HG02973 (cell line): ENCODE measurements at regions not wholly inside any gene's neighbourhood (a gene's known extent, or its start where the extent isn't known, plus 50 kb on each side); places are given as distances from the start of the nearest gene placed in this dataset.

ENCODE experiments used
- ATAC-seq: cut with Tn5 transposase; IDR thresholded peaks from one replicate; pipeline ENCODE4 v1.9.1; 2021; ENCODE audit warnings: moderate library complexity; ENCODE audit not compliant: unreplicated experiment

DNA sequence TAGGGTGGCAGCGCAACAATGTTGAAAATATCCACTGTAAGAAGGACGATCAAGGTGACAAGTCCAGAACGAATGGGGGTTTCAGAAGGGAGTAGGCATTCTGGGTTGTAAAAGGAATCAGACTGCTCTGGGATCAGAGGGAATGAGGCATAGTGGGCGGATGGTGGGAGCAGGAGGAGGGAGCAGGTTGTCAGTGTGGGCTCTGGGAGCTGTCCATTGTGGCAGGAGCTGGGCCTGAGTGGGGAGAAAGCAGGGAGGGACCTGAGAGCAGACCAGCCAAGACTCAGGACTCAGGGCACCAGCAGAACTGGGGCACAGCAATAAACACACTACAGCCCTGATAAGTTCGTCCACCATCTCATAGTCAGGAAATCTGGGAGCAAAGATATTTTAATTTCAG lies 292.6 kb upstream of the MKI67 start:
- ATAC-seq, result no peak

DNA sequence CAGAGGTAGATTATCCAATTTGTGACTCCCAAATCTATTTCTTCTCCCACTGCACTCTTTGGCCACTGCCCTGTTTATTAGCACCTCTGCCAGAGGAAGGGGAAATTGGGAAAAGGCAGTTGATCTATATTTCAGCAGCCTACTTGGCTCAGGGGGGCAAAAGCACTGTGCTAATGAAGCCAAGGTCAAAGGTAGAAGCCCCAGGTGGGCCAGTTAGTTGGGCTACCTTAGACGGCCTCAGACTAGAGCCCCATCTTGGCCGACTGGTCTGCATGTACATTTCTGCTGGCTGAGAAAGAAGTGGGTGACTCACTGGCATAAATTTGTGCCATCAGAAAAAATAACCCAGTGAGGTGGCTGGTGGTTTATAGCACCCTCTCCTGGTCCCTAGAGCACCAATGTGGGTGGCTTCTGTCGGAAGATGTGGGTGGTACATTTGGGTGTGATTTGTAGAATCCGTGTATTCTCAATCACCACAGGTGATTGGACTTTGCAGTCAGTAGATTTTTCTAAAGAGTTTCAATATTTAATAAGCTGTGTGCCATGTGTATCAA lies 293.3 kb upstream of the MKI67 start:
- no peak for ATAC-seq

DNA sequence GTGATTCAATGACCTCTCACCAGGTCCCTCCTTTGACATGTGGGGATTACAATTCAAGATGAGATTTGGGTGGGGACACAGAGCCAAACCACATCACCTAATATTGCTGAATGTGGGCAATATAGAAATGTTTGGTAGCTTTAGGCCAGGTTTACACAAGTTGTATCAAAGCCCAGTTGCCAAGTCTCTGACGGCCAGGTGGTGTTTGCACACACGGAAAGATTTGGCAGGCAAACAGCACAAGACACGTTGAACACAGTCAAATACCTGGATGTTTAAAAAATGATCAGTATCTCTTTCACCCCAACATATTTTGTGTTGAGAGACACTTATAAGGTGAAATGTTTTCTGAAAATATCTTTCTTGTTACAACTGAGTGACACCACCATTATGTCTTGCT lies 294.4 kb upstream of the MKI67 start:
- ATAC-seq, result no peak

DNA sequence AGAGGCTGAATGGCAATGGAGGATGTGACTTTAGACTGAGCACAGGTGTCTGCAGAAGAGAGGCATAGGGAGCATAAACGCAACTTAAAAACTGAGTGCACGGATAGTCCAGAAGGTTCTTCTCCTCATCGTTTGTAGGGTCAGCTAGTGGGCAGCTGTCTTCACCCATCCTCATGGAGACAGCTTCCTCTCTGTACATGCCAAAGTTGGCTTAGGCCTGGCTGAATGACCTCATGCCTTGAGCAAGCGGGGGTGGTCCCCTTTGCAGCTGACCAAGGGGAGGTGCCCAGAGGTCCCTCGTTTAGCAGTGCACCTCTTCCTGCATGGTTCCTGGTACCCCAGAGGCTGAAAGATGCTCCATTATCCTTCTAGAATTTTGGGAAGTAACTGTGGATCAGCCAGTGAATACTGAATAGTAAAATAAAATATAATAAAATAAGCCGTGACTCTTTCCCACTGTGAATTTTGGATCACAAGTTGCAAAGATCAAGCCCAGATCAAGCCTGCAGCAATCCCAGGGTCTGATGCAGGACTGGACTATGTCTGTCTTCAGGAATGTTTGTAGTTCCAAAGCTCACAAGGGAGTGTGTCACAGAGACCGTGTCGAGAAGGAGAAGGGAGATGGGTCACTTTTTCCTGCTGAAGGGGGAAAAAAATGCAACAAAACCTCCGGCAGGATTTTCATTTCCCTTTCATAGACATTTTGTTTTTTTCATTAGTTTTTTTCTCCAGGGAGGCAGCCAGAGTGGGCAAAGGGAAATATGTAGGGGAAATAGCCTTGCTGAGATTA lies 295.3 kb upstream of the MKI67 start:
- ATAC-seq, result no peak

DNA sequence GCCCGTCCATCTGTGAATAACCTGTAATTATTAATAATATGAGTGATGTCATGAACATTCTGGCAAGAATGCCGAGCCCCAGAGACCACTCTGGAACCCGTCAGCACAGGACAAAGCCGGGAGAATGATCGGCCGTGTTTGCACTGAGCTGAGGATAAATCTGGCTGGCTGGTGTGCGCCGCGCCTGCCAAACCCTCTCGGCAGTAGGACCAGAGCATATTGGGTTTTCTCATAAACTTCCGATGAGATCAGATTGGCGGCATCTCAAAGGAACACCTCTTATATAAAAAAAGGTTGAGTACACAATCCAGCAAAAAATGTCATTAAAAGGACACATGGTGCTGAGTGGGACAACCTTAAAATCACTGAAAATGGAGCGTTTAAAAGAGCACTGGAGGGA lies 296.0 kb upstream of the MKI67 start:
- no peak for ATAC-seq

DNA sequence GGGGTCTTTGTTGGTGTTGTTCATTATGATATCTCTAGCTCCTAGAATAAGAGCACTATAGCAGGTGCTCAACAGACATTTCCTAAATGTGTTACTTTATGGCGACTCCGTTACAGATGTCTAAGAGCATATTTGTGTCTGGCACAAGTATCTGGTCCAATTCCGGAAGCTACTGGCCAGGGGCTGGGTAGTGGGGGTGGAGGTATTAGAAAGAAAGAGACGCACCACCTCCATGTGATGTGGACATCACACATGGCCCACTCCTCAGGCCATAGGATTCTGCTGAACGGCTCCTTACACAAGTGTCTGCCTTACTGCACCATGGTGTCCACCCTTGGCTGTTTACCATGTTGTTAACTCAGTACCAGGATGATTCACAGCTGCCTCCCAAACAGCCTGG lies 296.8 kb upstream of the MKI67 start:
- no peak for ATAC-seq

DNA sequence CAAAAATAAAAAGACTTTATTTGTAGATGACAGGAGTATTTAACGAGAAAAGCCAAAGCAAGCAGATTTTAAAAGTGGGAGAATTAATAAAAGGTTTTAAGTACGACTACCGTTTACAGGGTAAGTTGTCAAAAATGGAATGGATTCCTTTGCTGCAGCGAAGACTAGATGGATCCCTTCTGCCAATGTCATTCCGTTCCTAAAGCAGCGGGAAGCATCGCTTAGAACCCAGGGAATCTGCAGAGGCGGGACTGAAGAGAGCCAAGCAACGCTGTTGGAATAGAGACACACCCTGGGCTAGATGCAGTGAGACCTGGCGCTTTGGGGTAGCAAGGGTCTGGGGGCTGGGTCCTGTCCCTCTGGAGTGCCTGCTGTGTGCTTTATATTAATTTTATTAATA lies 303.1 kb upstream of the MKI67 start:
- ATAC-seq, result no peak

DNA sequence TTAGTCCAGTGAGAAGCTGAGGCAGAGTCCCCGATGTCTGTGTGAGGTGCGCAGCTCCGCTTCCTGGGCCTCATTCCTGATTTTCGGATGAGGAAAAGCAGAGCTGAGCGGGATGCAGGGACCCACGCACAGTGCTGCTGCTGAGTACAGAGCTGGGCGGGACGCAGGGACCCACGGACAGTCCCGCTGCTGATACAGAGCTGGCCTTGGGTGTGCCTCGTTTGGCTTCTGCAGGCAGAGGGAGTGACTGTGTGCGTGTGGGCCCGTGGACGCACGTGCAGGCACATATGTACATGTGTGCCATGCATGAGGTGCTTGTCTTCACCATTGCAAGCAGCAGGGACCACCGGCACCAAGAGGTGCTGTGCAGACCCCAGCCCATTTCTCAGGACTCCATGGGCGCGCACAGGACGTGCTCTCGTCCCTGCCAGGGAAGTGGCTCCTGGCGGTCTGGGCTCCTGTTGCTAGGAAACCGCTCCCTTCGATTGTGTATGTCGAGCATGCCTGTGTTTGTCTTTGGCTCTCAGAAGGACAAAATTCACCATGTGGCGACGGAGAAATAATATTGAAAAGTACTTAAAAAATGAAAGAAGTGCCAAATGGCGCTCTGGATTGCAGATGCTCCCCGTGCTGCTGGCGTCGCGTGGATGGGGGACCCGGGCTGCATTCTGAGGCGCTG lies 303.8 kb upstream of the MKI67 start:
- no peak for ATAC-seq

DNA sequence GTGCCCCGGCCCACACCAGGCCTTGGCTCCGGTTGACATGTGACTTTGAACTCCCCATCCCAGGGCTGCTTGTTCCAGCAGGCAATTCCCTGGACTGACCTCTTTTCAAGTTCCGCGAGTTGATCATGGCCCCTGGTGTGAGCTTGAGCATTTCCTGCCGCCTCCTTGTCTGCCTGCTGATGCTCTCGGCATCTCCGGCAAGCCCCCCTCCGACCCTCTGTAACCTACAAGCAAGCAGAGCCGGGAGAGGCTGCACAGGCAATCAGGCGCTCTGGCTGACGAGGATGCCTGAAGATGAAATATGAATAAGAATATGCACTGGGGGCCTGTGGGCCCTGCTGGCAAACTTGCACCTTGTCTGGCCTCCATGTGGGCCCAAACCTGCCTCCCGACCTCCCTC lies 304.9 kb upstream of the MKI67 start:
- ATAC-seq, result no peak

DNA sequence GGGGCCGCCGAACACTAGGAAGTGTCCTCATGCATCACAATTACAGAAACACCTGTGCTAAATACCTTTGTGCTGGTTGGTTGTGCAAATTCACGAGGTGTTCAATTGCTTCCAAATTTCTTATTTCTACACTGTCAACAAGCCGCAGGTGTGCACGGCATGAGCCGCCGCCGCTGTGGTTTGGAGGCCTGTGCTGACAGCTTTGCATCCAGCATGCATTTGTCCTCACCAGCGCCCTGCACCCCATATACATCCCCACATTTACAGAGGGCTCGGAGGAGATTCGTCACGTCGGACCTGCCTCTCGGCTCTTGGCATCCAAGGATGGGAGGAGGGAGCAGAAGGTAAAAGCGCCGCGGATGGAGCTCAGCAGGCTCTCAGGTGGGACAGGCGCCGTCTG lies 305.3 kb upstream of the MKI67 start:
- no peak for ATAC-seq

DNA sequence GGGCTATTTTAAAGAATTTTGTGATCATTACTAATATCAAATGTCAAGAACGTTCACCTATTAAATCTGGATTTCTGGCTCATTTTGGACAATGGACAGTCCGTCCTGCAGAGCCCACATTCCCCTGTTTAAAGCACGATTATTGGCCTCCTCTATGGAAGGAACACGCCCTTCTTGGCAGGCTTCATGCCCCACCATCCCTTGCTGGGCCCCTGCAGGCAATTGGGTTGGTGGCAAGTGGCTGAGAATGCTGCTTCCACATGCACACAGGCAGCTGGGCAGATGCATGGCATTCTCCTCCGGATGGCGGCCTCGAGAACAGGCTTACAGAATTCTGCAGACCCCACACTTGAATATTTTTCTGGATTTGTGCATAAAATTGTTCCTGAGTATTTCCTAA lies 305.8 kb upstream of the MKI67 start:
- ATAC-seq, result no peak

DNA sequence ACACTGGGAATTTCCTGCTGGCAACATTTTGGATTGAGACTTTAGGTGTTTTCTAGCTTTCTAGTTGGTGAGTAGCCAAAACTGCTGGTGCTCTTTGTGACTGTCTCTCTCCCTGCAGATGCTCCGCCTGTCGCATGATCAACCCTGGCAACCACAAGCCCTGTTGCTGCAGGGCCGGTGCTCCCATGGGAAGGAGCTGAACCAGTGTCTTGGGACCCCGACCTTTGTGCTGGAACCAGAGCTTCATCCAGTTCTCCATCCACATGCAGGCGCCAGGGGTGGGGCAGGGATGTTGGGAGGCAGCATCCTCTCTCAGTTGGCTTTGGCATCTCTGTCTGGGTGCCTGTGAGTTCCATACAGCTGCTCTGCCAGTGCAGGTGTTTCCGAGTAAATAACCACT lies 306.2 kb upstream of the MKI67 start:
- no peak for ATAC-seq

DNA sequence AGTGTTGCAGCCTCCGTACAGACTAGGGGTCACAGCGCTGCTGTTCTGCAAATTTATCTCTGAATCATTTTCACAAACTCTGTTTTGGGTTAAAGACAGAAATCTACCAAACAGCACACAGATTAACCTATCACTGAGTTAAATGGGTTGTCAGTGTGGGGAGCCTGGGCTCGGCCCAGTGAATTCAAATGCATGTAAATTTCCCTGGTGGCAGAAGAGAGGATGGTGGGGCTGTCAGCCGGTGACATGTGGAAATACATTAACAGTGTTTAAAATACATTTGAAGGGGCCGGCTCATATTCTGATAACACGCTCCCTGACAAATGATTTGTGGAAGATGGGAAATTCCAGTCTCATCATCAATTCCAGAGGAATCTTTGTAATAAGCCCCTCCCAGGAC lies 309.6 kb upstream of the MKI67 start:
- ATAC-seq, result no peak

DNA sequence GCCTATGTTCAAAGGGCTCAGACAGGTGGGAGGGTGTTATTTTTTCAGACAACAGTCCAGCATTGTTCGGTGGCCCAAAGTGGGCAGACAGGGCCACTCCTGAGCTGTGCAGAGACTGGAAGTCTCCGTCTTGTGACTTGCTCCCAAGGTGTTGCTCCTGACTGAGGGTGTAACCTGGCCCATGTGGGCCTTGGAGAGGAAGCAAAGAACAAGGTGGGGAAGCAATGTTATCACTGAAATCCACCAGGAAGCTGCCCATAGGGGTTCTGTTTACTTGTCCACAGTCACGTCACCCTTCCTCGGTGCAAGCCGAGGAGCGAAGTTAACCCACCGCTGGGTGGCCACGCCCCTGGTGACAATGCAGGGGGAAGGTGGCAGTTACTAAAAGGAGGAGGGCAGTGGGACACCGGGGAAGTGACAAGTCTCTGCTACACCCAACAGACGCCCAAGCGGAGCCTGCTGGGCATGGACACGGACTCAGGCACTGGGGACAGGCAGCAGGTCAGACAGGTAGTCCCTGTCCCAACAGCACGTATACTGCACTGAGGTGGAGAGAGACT lies 311.6 kb upstream of the MKI67 start:
- ATAC-seq, result no peak

DNA sequence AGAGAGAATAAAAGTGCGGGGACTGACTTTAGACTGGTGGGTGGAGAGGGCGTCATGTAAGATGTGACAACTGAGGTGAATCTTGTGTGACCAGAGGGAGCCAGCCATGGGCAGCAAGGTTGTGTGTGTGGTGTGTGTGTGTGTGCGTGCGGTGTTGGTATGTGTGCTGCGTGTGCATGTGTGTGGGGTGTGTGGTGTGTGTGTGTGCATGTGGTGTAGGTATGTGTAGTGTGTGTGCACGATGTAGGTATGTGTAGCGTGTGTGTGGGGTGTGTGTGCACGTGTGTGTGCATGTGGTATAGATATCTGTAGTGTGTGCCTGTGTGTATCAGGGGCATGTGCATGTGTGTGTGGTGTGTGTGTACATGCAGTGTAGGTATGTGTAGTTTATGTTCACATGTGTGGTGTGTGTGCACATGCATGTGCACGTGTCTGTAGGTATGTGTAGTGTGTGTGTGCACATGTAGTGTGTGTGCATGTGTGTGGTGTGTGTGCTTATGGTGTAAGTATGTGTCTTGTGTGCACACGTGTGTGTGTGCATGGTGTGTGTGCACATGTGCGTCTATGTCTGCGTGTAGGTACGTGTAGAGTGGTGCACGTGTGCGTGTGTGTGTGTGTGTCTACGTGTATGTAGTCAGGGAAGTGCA lies 312.3 kb upstream of the MKI67 start:
- ATAC-seq, result no peak

DNA sequence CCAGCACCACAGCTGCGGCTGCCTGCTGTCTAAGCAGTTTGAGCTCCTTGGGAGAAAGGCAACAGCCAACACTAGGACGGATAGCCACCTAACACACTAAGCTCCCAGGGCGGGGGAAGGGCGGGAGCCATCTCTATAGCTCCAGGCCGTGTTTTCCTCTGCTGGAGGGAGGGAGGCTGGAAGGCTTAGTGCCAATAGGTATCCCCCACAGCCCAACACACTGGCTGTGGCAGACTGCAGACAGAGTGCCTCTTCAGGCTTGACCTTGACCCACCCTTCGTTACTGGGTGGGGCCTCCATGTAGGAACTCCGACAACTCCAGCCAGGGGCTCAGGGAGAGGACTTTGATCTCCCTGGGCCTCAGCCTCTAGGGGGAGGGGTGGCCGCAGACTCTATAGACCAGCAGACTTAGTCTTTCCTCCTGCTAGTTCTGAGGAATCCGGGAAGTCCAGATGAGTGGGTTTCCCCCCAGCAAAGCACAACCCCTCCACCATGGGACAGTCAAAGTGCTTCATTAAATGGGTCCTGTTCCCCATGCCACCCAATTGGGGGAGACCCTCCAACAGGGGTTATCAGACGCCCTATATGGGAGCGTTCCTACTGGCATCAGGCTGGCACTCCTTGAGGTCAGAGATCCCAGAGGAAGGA lies 314.4 kb upstream of the MKI67 start:
- no peak for ATAC-seq

DNA sequence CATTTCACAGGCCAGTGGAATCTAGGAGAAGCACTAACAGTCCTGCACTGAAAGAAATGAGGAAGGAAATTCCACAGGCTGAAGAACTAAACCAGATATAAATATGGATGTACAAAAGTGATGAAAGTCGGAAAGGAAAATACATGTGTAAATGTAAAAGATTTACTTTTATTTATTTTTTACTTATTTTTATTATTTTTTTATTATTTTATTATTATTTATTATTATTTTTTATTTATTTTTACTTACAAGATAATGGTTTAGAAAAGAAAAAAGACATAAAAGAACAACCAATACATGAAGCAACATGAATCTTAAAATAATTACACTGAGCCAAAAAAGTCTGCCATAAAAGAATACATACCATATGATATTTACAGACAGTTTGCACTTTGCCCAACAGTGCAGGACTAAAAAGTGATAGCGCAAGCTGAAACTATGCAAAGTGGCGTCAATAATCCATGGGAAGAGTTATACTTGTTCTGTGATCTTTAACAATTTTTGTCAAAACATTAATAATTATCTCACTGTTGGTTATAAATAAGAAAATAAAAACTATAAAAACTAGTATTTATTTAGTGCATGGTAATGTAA lies 317.8 kb upstream of the MKI67 start:
- no peak for ATAC-seq

DNA sequence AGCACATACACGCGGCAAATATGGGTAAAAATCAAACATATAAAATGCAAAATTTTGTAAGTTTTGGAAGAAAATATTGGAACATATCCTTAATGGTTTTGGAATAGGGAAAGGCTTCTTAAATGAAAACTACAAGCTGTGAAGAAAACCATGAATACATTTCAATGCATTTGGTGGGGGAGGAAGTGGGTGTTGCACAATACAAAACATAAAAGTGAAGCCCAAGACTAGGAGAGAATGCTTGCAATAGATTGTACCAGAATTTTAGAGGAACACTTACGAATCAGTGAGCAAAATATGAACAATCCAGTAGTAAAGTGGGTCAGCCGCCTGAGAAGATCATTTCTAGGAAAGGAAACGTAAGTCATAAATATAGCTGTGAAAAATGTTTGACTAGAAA lies 322.6 kb upstream of the MKI67 start:
- no peak for ATAC-seq

DNA sequence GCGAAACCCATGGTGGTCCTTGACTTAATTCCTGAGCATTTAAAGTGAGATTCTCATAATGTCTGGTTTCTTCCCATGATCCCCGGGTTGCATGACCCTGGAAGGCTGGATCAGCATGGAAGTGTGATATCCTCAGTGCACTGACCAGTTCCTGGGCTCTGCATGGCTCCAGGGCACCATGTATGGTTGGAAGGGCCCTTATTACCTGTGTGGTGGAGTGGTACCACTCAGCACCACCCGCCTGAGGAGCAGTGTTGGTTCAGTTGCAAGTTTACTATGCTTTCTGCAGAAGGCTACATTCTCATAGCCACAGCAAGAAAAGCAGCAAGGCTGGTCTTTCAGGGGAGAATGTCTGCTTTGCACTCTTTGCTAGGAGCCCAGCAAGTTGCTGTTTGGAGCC lies 325.7 kb upstream of the MKI67 start:
- ATAC-seq, result no peak

DNA sequence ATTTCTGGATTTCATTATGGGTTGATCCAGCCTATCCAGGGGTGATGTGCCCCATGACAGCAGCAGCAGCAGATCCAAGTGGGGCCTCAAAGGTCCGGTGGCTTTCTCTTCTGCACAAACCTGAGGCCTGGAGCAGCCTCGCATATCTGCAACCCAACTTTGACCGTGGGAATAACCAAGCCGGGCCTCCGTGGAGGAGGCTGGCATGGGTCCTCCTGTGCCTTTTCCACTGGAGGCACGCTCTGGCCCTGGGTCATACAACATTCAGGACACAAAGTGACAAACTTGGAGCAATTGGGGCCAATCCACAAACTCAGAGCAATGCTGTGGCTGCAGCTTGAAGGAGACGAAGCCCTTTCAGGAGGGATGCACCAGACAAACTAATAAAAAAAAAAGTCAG lies 330.0 kb upstream of the MKI67 start:
- ATAC-seq, result no peak

DNA sequence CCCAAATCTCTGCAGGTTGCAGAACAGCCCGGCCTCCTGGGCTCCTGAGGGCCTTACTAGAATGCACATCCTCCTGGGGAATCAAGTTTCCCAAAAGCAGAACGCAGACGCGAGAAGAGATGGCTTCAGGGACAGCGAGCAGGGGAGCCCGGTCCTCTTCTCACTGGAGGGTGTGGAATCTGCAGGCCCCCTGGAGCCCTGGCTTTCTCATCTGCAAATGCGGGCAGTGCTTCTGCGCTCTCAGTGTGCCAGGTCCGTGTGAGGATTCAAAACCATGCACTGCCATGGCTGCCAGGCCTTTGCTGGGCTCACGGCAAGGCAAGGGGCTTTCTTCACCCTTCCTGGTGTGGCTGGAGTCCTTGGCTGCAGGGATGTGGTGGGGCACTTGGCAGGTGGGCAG lies 330.9 kb upstream of the MKI67 start:
- ATAC-seq, result no peak
